ENCODE measurements at regions not wholly inside any gene's neighbourhood (a gene's known extent, or its start where the extent isn't known, plus 50 kb on each side); places are given as distances from the start of the nearest gene placed in this dataset.

DNA sequence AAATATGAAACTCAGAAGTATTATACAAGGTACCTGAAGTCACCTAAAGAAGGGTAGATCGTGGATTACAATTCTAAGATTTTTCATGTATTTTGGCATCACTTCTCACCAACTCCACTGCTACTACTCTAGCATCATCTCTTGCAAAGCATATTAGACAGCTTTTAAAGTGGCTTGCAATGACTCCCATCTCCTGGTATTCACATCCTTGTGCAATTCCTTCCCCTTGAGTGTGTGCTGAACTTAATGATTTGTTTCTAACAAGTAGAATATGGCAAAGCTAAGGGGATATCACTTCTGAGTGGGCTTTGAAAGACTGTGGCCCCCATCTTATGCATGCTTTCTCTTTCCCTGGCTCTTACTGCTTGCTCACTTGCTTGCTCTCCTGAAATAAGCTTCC is 280.2 kb downstream of the SNX13 start:
- TF ChIP-seq GATA2 (IDR thresholded peaks at IDR 0.05; ENCODE audit: low read depth, low read length) (no peak), GATA3 (IDR thresholded peaks at IDR 0.05; ENCODE audit: low read depth, low read length) (no peak)

DNA sequence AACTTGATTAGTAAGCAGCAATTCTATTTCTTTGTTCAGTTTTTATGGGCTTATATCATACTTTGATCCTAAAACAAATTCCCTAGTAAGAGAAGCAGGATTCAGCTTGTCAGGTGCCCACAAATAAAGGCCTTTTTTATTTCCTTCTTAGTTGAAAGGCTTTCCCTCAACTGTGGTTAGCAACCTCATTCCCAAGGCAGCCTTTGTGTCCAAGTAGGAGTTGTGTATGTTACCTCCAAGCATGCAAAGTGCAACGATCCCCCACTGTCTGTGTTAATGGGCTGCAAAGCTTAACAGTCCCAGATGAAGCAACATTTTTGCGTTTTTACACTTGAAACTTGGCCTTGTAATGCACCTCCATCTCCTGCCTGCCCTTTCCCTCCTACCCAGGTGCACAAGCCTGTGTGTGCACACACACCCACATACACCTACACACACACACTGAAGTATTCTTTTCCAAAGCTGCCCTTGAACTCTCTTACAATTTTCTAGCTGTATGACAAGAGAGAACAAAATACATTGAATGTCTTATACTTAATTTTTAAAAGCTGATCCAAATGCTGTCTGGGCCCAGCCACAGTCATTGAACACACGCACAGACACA is 278.2 kb downstream of the SNX13 start:
- TF ChIP-seq GATA3 (IDR thresholded peaks at IDR 0.05; ENCODE audit: low read depth, low read length) (no peak), GATA2 (IDR thresholded peaks at IDR 0.05; ENCODE audit: low read depth, low read length) (no peak)

DNA sequence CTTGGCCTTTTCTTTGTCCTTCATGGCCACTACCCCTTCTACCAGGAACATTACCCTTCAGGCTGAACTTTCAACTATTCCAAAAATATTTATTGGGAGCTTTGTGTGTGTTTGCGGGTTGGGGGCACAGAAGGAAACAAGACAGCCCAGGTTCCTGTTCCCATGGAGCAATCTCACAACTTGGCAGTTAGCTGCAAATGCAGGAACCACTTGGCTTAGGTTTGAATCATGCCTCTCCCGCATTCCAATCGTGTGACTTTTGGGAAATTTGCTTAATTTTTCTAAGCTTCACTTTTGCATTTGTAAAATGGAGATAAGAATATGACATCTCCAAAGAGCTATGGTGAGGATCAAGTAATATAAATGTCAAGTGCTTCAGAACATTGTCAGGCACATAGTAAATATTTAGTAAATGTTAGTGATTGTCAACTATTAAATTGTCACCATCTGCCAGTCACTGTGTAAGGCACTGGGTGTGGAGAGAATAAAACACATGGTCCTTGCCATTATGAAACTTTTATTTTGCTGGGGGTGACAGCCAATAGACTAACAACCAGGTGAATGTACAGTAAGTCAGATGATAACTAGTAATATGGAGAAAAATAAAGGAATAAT is 277.1 kb downstream of the SNX13 start:
- TF ChIP-seq GATA3 (IDR thresholded peaks at IDR 0.05; ENCODE audit: low read depth, low read length) (no peak), GATA2 (IDR thresholded peaks at IDR 0.05; ENCODE audit: low read depth, low read length) (no peak)

DNA sequence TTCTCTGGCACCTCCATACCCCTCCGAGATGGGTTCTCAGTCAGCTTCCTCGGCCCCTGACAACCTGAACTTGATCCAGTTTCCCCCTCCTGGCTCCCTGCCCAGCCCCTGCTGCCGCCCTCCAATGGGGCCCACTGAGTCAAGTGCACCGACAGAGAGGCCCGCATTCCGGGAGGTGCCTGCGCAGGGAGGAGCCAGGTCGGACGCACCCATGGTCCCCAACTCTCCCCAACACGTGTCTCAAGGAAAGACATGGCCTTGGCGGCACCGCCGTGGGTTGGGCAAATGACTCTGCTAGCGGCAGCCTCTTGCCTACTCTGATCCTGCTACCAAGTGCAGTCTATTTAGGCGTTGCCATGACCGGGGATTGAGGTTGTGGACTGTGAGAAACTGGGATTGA is 275.3 kb downstream of the SNX13 start:
- TF ChIP-seq GATA2 (IDR thresholded peaks at IDR 0.05; ENCODE audit: low read depth, low read length) (no peak), GATA3 (IDR thresholded peaks at IDR 0.05; ENCODE audit: low read depth, low read length) (no peak)

DNA sequence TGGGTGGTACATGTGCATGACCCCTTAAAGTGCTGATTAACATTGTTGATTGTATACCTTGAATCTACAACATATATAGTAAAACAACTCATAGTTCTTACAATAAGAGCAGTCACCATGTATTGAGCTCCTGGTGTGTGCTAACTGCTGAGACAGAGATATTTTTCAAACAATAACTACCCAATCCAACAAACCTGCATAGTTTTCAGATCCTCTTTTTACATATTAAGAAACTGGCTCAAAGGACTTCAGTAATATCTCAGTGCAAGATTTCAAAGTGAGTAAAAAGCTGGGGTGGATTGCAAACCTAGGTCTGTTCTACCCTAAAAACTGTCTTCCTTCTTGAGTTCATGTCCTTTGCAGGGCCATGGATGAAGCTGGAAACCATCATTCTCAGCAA is 272.2 kb downstream of the SNX13 start:
- TF ChIP-seq GATA3 (IDR thresholded peaks at IDR 0.05; ENCODE audit: low read depth, low read length), result no peak
- TF ChIP-seq GATA2 (IDR thresholded peaks at IDR 0.05; ENCODE audit: low read depth, low read length), result no peak

DNA sequence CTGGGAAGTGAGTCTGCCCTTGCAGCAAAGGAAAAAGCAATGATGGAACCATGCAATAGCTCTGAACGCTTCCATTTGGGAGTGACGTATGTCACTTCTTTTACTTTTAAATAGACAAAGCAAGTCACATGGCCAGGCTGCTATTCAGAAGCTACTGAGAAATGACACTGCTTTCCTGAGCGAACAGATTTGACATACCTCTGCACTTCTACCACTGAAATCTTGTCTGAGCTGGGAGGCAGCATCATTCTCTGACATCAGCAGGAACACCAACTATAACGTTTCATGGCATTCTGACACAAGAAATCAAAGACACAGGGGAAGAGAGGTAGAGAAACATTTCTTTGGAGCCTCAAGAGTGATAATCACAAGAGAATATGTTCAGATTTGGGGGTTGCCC is 271.1 kb downstream of the SNX13 start:
- TF ChIP-seq GATA3 (IDR thresholded peaks at IDR 0.05; ENCODE audit: low read depth, low read length), result no peak
- no peak for TF ChIP-seq GATA2 (IDR thresholded peaks at IDR 0.05; ENCODE audit: low read depth, low read length)

DNA sequence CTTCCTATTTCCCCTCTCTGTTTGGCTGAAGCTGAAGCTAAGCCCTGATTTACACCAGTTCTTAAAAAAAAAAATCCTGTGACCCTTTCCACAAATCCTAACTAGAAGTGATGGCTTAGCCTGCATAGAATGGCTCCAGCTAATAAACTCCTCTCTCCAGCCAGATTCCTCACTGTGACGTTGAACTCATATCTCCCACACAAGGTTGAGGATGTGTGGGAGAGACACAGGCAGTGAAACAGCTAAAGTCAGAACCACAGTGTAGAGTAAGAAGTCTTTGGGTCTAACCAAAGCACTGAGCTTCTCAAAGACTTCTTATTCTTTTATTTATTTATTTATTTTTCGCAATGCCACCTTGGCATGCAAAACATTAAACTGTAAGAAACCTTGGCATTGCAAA is 268.3 kb downstream of the SNX13 start:
- TF ChIP-seq GATA3 (IDR thresholded peaks at IDR 0.05; ENCODE audit: low read depth, low read length), result no peak
- TF ChIP-seq GATA2 (IDR thresholded peaks at IDR 0.05; ENCODE audit: low read depth, low read length), result no peak

DNA sequence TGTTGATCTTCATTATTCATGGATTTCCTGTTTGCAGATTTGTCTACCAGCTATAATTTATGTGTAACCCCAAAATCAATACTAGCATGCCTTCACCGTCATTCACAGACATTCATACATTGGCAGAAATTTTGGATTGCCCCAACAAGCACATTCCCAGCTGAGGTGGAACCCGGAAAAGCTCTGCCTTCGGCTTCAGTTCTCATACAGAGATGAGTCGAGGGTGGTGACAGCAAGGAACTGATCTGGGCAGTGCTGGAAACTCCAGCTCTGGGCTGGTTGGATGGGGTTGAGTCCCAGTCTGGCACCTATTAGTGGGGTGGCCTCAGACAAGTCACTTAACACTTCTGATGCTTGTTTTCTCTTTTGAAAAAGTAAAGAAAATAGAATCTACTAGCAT is 267.5 kb downstream of the SNX13 start:
- no peak for TF ChIP-seq GATA2 (IDR thresholded peaks at IDR 0.05; ENCODE audit: low read depth, low read length)
- TF ChIP-seq GATA3 (IDR thresholded peaks at IDR 0.05; ENCODE audit: low read depth, low read length), result no peak

DNA sequence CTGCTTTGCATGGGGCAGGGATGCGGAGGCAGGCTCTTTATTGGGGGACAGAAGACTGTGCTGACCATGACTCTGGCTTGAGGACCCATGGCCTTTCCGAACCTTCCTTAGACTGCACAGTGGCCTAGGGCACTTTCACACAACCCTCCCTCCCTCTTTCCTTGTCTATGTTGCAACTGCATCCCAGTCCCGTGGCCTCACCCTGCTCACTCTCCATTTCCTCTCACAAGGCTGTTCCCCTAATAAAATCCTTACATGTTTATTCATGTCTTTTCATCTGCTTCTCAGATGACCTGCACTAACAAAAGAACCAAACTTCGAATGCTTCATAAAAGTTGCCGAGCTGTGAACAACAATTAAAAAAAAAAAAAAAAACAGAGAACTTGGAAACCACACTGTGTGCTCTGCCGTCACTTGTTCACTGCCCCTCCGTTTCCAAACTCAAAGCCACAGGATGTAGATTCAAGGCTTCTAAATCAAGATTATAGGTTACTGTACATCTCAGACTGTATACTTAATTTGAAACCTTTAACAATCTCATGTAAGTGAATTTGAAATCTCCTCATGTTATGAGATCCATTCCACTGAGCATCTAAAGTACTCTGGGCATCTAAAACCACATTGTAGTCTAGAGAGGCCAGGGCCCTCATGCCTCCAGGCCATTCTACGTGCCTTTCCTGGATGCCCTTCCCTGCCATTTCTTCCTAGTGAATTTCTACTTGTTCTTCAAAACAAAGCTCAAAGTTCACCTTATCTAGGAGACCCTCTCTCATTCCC is 265.9 kb downstream of the SNX13 start:
- TF ChIP-seq GATA3 (IDR thresholded peaks at IDR 0.05; ENCODE audit: low read depth, low read length) (no peak), GATA2 (IDR thresholded peaks at IDR 0.05; ENCODE audit: low read depth, low read length) (no peak)

DNA sequence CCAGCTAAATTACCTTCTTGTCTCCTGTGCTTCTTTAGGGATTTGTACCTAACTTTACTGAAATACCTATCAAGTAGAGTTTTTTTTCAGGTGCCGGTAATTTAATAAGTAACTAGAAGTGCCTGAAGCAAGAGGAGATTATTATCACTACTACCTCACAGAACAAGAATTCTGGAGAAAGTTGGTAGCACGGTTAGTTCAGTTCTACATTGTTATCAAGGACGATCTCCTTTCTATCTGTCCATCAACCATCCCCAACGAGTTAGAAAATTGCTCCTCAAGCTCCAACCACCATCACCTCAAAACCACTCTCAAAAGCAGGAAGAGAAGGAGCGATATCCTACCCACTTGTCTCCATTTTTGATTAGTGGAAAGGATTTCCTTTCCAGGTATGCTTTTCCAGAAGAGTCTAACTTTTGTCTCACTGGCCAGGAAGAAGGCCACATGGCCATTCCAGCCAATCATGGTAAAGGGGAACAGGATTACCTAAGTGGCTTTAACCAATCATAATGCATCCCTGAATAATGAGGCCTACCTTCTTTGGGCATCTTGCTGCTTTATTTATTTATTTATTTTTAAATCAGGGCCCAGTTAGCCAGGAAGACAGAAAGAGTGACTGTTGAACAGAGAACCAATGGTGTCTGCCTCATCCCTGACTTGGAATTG is 265.2 kb downstream of the SNX13 start:
- TF ChIP-seq GATA2 (IDR thresholded peaks at IDR 0.05; ENCODE audit: low read depth, low read length) (no peak), GATA3 (IDR thresholded peaks at IDR 0.05; ENCODE audit: low read depth, low read length) (no peak)

DNA sequence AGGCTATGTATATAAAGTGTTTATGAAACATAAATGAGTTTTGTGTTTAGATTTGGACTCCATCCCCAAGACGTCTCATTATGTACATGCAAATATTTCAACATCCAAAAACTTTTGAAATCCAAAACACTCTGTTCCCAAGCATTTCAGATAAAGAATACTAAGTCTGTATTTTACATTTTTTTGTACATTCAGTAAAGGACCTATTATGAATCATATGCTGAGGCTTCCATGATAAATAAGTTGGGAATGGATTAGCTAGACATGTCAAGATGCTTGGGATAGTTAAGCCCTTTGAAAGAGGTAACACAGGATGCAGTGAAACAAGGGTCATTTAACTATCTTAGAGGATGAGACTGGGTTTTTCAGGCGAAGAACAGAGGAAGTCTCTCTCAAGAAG is 262.9 kb downstream of the SNX13 start:
- TF ChIP-seq GATA2 (IDR thresholded peaks at IDR 0.05; ENCODE audit: low read depth, low read length), result no peak
- no peak for TF ChIP-seq GATA3 (IDR thresholded peaks at IDR 0.05; ENCODE audit: low read depth, low read length)

DNA sequence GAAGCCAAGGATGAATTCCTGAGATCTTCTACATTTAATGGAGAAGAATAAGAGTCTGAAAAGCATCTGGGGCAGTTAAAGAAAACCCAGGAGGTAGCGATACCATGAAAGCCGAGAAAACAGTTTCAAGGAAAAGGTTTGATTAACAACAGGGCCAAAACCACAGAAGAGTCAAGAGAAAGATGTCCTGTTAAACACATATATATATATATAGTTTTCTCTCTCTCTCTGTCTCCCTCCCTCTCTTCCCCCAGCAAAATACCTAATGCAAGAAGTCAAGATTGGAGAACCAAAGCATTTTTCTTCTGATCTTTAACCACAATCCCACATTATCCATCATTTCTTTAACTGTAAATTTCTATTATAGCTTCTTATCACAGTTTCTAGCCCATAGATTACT is 261.4 kb downstream of the SNX13 start:
- TF ChIP-seq GATA3 (IDR thresholded peaks at IDR 0.05; ENCODE audit: low read depth, low read length), result no peak
- no peak for TF ChIP-seq GATA2 (IDR thresholded peaks at IDR 0.05; ENCODE audit: low read depth, low read length)

DNA sequence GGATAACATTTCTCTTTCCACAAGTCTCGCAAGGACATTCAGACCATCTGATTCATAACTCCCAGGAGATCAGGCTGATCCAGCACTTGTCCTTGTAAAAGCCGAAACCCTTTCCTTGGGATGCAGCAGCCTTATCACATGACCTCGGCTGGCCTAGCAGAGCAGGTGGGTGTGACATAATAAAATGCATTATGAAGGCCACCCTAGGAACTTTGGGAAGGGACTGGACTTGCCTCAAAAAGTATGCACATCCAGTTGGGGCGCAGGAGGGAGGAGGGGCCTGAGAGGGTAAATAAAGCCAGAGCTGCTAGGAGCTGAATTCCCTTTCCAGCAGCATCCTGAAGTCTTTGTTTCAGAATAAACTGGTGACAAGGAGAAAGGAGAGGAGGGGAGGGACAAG is 260.8 kb downstream of the SNX13 start:
- TF ChIP-seq GATA2 (IDR thresholded peaks at IDR 0.05; ENCODE audit: low read depth, low read length), result no peak

DNA sequence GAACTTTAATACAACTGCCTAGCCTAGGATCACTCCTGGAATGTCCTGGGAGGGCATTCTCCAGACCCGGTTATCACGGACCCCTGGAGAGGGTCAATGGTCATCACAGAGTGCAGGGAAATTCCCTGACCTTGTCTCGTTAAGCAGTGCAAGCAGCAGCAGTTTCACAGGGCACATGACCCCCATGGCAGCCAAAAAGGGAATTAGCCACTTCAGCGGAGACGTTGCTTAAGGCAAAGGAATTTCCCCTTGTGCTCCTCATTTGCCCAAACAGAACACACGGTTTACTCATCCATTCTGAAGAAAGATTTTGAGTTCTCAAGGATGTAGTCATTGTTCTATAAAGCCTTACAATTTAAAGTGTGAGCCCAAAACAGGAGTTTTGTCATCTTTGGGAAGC is 260.3 kb downstream of the SNX13 start:
- TF ChIP-seq GATA3 (IDR thresholded peaks at IDR 0.05; ENCODE audit: low read depth, low read length), result no peak
- no peak for TF ChIP-seq GATA2 (IDR thresholded peaks at IDR 0.05; ENCODE audit: low read depth, low read length)

DNA sequence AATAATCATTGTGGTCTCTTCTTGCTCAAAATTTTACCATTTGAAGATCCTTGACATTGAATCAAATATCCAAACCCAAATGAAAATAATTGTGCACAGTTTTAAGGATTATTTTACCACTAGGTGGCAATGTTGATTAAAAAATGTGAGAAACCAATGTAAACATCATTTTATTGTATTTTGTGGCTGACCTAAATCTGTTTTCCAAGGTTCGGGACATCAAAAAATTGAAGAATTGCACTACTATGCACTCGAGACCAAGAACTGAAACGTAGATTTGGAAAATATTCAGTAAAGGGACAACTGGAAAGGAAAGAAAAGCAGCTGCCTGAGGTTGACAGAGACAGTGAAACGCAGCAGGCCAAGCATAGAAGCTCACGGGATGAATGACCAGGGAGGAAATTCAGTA is 259.3 kb downstream of the SNX13 start:
- no peak for TF ChIP-seq GATA3 (IDR thresholded peaks at IDR 0.05; ENCODE audit: low read depth, low read length)
- TF ChIP-seq GATA2 (IDR thresholded peaks at IDR 0.05; ENCODE audit: low read depth, low read length), result no peak
